Cardiac muscle cell (in vitro differentiated cells and primary cell): ENCODE measurements at regions not wholly inside any gene's neighbourhood (a gene's known extent, or its start where the extent isn't known, plus 50 kb on each side); places are given as distances from the start of the nearest gene placed in this dataset.

ENCODE experiments used
- DNase-seq, 2 donors: peaks; one replicate each; pipeline versions ENCODE4 v3.0.0 to v3.0.0-alpha.2; 2010 to 2017; ENCODE audit warnings: low read depth in 1 of 2, low spot score in 1 of 2
- H3K27ac ChIP-seq: fragments of 200-600 bp; sonication (generic); 2 replicates; pipeline ENCODE4 v1.5.1; 2016
- H3K27me3 ChIP-seq: fragments of 200-600 bp; sonication (generic); 2 replicates; pipeline ENCODE4 v1.6.0; 2016; ENCODE audit warnings: control low read depth
- H3K36me3 ChIP-seq: fragments of 200-600 bp; sonication (generic); 2 replicates; pipeline ENCODE4 v1.5.1; 2016; ENCODE audit warnings: control low read depth
- H3K4me1 ChIP-seq: fragments of 200-600 bp; sonication (generic); 2 replicates; pipeline ENCODE4 v1.8.1; 2017; ENCODE audit warnings: low read depth, mild to moderate bottlenecking, mixed run types
- H3K4me3 ChIP-seq: fragments of 200-600 bp; sonication (generic); 2 replicates; pipeline ENCODE4 v1.5.1; 2016; ENCODE audit warnings: mild to moderate bottlenecking
- H3K9me3 ChIP-seq: fragments of 200-600 bp; sonication (generic); 2 replicates; pipeline ENCODE4 v1.5.1; 2017; ENCODE audit warnings: low read depth, mild to moderate bottlenecking, control low read depth
- TF ChIP-seq, protein P1 (sequence below): IDR thresholded peaks from 2 replicates; pipeline ENCODE4 v1.5.1; 2012; ENCODE audit warnings: low read depth, mild to moderate bottlenecking, low read length

- no peaks in the 10 kb centered on the region for H3K27me3 ChIP-seq
- no peak overlapping the region for H3K4me3 ChIP-seq
- H3K27ac ChIP-seq, result no peak overlapping the region
- no peaks in the 10 kb centered on the region for H3K36me3 ChIP-seq
- H3K4me1 ChIP-seq, result no peaks in the 10 kb centered on the region
- no peaks in the 10 kb centered on the region for H3K9me3 ChIP-seq
- no peak for DNase-seq
- TF ChIP-seq, protein P1, sequence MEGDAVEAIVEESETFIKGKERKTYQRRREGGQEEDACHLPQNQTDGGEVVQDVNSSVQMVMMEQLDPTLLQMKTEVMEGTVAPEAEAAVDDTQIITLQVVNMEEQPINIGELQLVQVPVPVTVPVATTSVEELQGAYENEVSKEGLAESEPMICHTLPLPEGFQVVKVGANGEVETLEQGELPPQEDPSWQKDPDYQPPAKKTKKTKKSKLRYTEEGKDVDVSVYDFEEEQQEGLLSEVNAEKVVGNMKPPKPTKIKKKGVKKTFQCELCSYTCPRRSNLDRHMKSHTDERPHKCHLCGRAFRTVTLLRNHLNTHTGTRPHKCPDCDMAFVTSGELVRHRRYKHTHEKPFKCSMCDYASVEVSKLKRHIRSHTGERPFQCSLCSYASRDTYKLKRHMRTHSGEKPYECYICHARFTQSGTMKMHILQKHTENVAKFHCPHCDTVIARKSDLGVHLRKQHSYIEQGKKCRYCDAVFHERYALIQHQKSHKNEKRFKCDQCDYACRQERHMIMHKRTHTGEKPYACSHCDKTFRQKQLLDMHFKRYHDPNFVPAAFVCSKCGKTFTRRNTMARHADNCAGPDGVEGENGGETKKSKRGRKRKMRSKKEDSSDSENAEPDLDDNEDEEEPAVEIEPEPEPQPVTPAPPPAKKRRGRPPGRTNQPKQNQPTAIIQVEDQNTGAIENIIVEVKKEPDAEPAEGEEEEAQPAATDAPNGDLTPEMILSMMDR, result no peak
These were observed 210.5 kb upstream of the SHH start for GRCh38 chr7:156022483-156023459.

- no peaks in the 10 kb centered on the region for H3K4me1 ChIP-seq
- no peak overlapping the region for H3K4me3 ChIP-seq
- DNase-seq, result no peak
- TF ChIP-seq, protein P1, result no peak
- H3K9me3 ChIP-seq, result no peaks in the 10 kb centered on the region
- H3K36me3 ChIP-seq, result no peaks in the 10 kb centered on the region
- H3K27ac ChIP-seq, result no peak overlapping the region
- H3K27me3 ChIP-seq, result no peaks in the 10 kb centered on the region
These were observed 209.2 kb upstream of the SHH start for GRCh38 chr7:156021471-156021870.

DNA sequence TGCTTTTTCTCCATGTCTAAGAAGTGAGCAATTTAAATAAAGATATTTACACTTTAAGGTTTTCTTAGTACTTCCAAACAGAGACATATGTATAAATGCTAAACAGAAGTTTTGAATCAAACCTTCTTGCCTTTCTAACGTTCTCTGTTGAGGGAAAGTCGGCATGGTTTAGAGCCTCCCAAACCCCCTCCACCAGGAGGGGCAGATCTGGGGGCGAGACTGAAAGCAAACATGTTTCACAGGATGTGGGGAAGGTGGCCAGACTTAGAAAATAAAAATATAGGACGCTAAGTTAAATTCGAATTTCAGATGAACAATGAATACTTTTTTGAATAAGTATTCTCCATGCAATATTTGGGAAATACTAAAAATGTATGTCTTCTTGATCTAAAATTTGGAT lies 208.3 kb upstream of the SHH start:
- Histone ChIP-seq H3K36me3 (no peaks in the 10 kb centered on the region), H3K4me3 (no peak overlapping the region), H3K9me3 (no peaks in the 10 kb centered on the region), H3K27me3 (no peaks in the 10 kb centered on the region), H3K27ac (no peak overlapping the region), H3K4me1 (no peaks in the 10 kb centered on the region)
- no peak for DNase-seq
- TF ChIP-seq, protein P1, result no peak

- no peak for DNase-seq
These were observed 207.7 kb upstream of the SHH start for GRCh38 chr7:156019776-156020565.

GRCh38 chr7:156019308-156019707 lies 207.0 kb upstream of the SHH start:
- Histone ChIP-seq H3K4me3 (no peak overlapping the region), H3K27ac (no peak overlapping the region), H3K27me3 (no peaks in the 10 kb centered on the region), H3K36me3 (no peaks in the 10 kb centered on the region), H3K4me1 (no peaks in the 10 kb centered on the region), H3K9me3 (no peaks in the 10 kb centered on the region)
- TF ChIP-seq, protein P1, result no peak
- DNase-seq, result no peak

More at GRCh38 chr7:156019776-156020565, 207.7 kb upstream of the SHH start:
- H3K27me3 ChIP-seq, result no peaks in the 10 kb centered on the region
- H3K9me3 ChIP-seq, result no peaks in the 10 kb centered on the region
- H3K4me3 ChIP-seq, result no peak overlapping the region
- H3K36me3 ChIP-seq, result no peaks in the 10 kb centered on the region
- no peaks in the 10 kb centered on the region for H3K4me1 ChIP-seq
- H3K27ac ChIP-seq, result no peak overlapping the region
- TF ChIP-seq, protein P1, result no peak
